Thymus (tissue), 11 donors: ENCODE measurements at regions not wholly inside any gene's neighbourhood (a gene's known extent, or its start where the extent isn't known, plus 50 kb on each side); places are given as distances from the start of the nearest gene placed in this dataset.

Experiments
- DNase-seq, 9 donors: peaks; one replicate each; pipeline ENCODE4 v3.0.0-alpha.2; 2013; ENCODE audit warnings: low spot score in 9 of 9, low read depth in 6 of 9, missing footprints in 1 of 9
- H3K27ac ChIP-seq, 2 donors: one replicate each; pipeline ENCODE4 v1.5.1; 2013; ENCODE audit warnings: control low read depth in 1 of 2, low read depth in 1 of 2, low read length in 1 of 2, mild to moderate bottlenecking in 1 of 2, moderate library complexity in 1 of 2
- H3K27me3 ChIP-seq, 2 donors: one replicate each; pipeline ENCODE4 v1.5.1; 2013; ENCODE audit warnings: low read length in 1 of 2; ENCODE audit not compliant: control insufficient read depth in 2 of 2, insufficient read depth in 1 of 2
- H3K36me3 ChIP-seq, 2 donors: one replicate each; pipeline ENCODE4 v1.5.1; 2013; ENCODE audit warnings: low read length in 1 of 2, mild to moderate bottlenecking in 1 of 2, moderate library complexity in 1 of 2; ENCODE audit not compliant: control insufficient read depth in 2 of 2, insufficient read depth in 2 of 2
- H3K4me1 ChIP-seq, 2 donors: one replicate each; pipeline ENCODE4 v1.5.1; 2013; ENCODE audit warnings: low read length in 2 of 2; ENCODE audit not compliant: control insufficient read depth in 2 of 2, insufficient read depth in 2 of 2
- H3K4me3 ChIP-seq, 2 donors: one replicate each; pipeline ENCODE4 v1.5.1; 2013; ENCODE audit warnings: low read length in 2 of 2, control low read depth in 1 of 2, mild to moderate bottlenecking in 1 of 2
- H3K9me3 ChIP-seq, 2 donors: one replicate each; pipeline ENCODE4 v1.5.1; 2013; ENCODE audit warnings: low read length in 1 of 2, mild to moderate bottlenecking in 1 of 2; ENCODE audit not compliant: control insufficient read depth in 2 of 2, insufficient read depth in 1 of 2
- WGBS: extraction: QIAGEN DNeasy Blood & Tissue Kit; methylation state at CpG from one replicate; pipeline ENCODE4 v1.1.7; 2013; 5-methylcytosine and 5-hydroxymethylcytosine counted together
- donor health status: healthy.

DNA sequence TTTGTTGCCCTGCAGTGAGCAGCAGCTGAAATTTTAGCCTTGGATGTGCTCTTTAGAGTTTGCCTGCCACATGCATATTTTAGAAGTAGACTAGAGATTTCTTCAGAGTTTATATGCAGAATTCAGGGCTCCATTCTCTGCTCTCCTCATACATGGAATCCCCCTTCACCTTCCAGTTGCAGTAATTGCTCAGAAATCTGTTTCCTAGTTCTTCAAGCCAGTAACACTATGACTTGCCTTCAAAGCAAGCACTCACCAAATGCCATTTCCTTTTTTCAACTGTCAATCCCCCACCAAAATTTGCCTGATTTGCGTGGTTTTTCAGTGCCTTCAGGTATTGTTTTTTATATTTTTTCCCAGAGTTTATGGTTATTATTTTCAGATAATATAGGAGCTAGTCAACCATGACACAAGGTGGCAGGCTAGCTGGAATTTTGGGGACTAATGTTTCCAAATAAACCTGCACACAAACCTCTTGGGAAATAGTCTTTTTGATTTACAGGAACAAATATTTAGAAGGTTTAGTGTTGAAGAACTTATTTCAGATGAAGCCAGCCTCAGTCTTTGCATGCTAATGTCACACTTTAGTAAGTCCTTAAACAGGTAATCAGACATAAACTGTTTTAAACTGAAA, 79.2 kb downstream of the ASCL1 start:
- Histone ChIP-seq H3K4me1 (no peaks in the 10 kb centered on the region), H3K27ac (no peak overlapping the region), H3K9me3 (no peaks in the 10 kb centered on the region), H3K27me3 (no peaks in the 10 kb centered on the region), H3K4me3 (no peak overlapping the region), H3K36me3 (no peaks in the 10 kb centered on the region)
- 65% methylated on average over 1 of the region's 1 CpG for WGBS
- no peak for DNase-seq

DNA sequence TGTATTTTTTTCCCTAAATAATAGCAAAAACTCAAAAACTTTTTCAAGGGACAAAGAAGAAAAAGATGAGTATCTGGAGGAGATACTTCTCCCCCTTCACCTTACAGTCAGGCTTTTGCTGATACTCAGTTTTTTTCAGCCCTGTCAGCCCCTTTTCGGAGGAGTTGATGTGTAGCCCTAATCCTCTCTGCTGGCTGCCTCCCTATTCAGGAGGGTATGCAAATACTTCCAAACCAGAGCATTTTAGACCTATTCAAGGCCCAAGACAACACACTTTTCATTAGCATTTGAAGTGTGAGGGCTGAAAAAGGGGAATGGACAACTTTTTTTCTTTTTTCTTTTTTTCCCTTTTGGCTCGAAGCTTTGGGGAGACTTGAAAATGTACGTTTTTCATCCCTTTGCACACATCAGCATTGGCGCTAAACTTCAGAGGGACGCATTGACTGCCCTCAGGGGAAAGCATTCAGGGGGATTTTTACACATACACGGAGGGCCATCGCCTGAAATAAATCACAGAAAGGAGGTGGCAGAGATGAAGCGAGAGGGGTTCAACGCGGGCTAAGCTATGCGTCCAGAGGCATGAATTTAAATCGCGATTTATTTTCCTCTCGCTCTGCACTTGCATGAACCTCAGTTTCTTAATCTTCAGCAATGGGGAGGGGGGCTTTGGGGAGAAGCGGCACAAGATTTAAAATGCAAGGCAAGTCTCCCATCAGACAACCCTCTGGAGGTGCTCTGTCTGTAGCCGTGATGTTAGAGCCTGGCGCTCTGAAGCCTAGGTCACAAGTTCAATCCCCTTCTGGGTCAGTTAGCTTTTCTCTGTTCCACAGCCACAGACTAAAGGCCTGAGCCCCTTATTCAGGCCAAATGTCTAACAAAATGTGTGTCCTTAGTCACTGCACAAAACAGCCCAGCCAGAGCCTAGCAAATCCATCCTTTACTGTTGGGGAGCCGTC, 86.3 kb downstream of the ASCL1 start:
- no peaks in the 10 kb centered on the region for H3K4me1 ChIP-seq
- H3K36me3 ChIP-seq: no peaks in the 10 kb centered on the region
- H3K9me3 ChIP-seq: no peaks in the 10 kb centered on the region
- no peak overlapping the region for H3K4me3 ChIP-seq
- H3K27ac ChIP-seq: no peak overlapping the region
- WGBS: 28% methylated on average over 18 of the region's 18 CpGs
- no peaks in the 10 kb centered on the region for H3K27me3 ChIP-seq
- DNase-seq: no peak

- no peaks in the 10 kb centered on the region for H3K9me3 ChIP-seq
- no peaks in the 10 kb centered on the region for H3K36me3 ChIP-seq
- H3K4me1 ChIP-seq: no peaks in the 10 kb centered on the region
- no peak overlapping the region for H3K4me3 ChIP-seq
- no peaks in the 10 kb centered on the region for H3K27me3 ChIP-seq
- 90% methylated on average over 3 of the region's 3 CpGs for WGBS
- H3K27ac ChIP-seq: no peak overlapping the region
- no peak for DNase-seq
Observed at GRCh38 chr12:103046154-103046553, 88.7 kb downstream of the ASCL1 start.

- Histone ChIP-seq H3K9me3 (no peaks in the 10 kb centered on the region), H3K27ac (no peak overlapping the region), H3K36me3 (no peaks in the 10 kb centered on the region), H3K4me1 (no peaks in the 10 kb centered on the region), H3K27me3 (no peaks in the 10 kb centered on the region), H3K4me3 (no peak overlapping the region)
- WGBS: 90% methylated on average over 4 of the region's 4 CpGs
- no peak for DNase-seq
Observed at GRCh38 chr12:103050273-103050672, 92.8 kb downstream of the ASCL1 start.

DNA sequence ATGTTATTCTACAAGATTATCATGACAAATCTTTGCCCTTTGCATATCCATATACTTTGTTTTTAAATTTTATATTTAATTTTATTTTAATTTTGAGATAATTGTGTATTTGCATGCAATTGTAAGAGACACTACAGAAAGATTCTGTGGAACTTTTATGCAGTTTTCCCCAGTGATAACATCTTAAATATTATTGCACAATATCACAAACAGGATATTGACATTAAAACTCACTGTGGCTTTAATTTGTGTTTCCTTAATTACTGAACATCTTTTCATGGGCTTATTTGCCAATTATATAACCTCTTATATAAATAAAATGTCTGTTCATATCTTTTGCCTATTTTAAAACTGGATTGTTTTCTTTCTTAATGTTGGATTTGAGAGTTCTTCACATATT, 95.6 kb downstream of the ASCL1 start:
- Histone ChIP-seq H3K36me3 (no peaks in the 10 kb centered on the region), H3K9me3 (peaks cover 0 to 2% of the 10 kb centered on the region in 2 donors), H3K4me1 (no peaks in the 10 kb centered on the region), H3K27ac (no peak overlapping the region), H3K4me3 (no peak overlapping the region), H3K27me3 (no peaks in the 10 kb centered on the region)
- no peak for DNase-seq

GRCh38 chr12:103073630-103074029, 116.2 kb downstream of the ASCL1 start:
- DNase-seq: no peak
- H3K4me3 ChIP-seq: no peak overlapping the region
- no peak overlapping the region for H3K27ac ChIP-seq
- no peaks in the 10 kb centered on the region for H3K4me1 ChIP-seq
- no peaks in the 10 kb centered on the region for H3K9me3 ChIP-seq
- WGBS: 85% methylated on average over 3 of the region's 3 CpGs
- no peaks in the 10 kb centered on the region for H3K27me3 ChIP-seq
- H3K36me3 ChIP-seq: no peaks in the 10 kb centered on the region

DNA sequence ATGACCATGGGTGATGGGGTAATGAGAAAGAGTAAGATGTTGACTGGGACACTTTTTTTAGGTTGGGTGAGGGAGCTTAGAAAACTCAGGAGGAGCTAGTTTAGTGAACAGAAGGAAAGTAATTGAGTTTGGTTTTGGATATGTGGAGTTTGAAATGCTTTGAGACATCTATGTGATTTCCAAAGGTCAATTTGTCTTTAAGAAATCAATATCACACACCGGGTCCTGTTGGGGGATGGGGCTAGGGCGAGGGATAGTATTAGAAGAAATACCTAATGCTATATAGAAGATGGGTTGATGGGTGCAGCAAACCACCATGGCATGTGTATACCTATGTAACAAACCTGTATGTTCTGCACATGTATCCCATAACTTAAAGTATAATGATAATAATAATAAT, 118.4 kb downstream of the ASCL1 start:
- Histone ChIP-seq H3K36me3 (no peaks in the 10 kb centered on the region), H3K4me1 (no peaks in the 10 kb centered on the region), H3K4me3 (no peak overlapping the region), H3K27ac (no peak overlapping the region), H3K27me3 (no peaks in the 10 kb centered on the region), H3K9me3 (no peaks in the 10 kb centered on the region)
- WGBS: 89% methylated on average over 2 of the region's 2 CpGs
- no peak for DNase-seq

DNA sequence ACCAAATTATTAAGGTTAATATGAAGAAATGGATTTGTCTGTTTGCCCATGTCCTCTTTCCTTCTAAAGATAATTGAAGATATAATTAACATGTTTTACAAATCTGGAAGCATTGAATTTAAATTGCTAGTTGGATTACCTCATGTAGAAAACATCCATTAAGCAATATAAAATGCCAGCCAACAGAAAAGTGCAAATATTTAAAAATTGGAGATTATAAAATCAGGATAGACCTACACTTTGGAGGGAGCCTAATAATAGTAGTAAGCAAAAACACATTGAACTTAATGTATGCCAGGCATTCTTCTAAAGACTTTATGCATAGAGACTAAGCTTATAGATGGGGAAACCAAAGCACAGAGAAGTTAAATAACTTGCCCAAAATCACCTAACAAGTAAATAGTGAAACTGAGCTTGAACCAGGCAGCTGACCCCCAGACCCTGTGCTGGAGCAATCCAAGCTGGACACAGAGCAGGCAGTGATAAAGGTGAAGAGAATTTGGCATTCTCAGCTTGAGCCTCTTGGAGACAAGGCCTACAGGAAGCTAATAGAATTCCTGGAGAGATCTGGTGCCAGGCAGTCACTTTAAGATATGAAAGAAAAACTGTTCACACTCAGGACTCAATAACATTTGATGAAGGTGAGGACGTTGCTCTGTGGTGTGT, 119.8 kb downstream of the ASCL1 start:
- 83% methylated on average over 1 of the region's 1 CpG for WGBS
- Histone ChIP-seq H3K9me3 (no peaks in the 10 kb centered on the region), H3K36me3 (no peaks in the 10 kb centered on the region), H3K27ac (no peak overlapping the region), H3K27me3 (no peaks in the 10 kb centered on the region), H3K4me3 (no peak overlapping the region), H3K4me1 (no peaks in the 10 kb centered on the region)
- no peak for DNase-seq

DNA sequence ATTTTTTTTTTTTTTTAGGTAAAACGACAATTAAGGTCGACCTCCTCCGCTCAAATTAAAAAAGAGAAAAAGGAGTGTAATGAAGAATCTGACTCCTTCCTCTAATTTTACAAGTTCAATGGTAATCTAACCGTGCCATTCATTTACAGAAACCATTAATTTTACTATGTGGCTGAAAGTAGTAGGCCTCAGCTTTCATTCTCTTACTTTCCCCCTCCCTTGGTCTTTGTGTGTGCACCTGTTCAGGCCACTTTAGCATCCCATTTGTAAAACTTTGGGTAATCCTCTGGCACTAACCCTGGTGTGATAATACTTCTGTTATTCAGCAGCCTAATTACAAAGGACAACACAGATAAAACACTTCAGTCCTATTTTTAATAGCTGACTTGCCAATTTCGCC, 128.1 kb downstream of the ASCL1 start:
- Histone ChIP-seq H3K27me3 (no peaks in the 10 kb centered on the region), H3K4me1 (no peaks in the 10 kb centered on the region), H3K9me3 (no peaks in the 10 kb centered on the region), H3K27ac (no peak overlapping the region), H3K4me3 (no peak overlapping the region), H3K36me3 (no peaks in the 10 kb centered on the region)
- WGBS: 84% methylated on average over 5 of the region's 5 CpGs
- no peak for DNase-seq
